GM04504 (cell line): ENCODE measurements at regions not wholly inside any gene's neighbourhood (a gene's known extent, or its start where the extent isn't known, plus 50 kb on each side); places are given as distances from the start of the nearest gene placed in this dataset.

Source experiments
- DNase-seq: peaks from one replicate; pipeline ENCODE4 v3.0.0-alpha.2; 2012; ENCODE audit warnings: low read depth

- no peak for DNase-seq
Observed at GRCh38 chr5:159855476-159856191, 60.6 kb upstream of the ADRA1B start.

GRCh38 chr5:159858871-159859270 lies 57.4 kb upstream of the ADRA1B start:
- DNase-seq, result no peak

DNA sequence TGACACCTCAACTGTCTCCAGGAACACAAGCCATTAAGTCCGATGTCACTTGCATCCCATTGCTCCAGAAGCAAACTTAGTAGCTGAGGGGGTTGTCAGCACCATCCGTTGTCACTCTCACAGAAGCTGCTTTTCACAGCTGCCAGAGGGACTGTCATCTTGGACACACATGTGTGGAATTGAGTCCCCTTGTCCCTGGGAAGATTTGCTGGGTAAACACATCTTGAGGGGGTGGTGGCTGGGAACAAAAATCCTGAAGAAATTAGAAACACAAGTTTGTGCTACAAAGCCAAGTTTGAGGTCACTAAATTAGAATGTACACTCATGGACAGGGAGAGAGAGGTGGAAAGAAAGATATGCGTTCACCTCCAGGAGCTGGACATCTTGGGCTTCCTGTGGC lies 55.2 kb upstream of the ADRA1B start:
- no peak for DNase-seq

GRCh38 chr5:159864885-159865691 lies 51.2 kb upstream of the ADRA1B start:
- peak; percentile 60 for DNase-seq

DNA sequence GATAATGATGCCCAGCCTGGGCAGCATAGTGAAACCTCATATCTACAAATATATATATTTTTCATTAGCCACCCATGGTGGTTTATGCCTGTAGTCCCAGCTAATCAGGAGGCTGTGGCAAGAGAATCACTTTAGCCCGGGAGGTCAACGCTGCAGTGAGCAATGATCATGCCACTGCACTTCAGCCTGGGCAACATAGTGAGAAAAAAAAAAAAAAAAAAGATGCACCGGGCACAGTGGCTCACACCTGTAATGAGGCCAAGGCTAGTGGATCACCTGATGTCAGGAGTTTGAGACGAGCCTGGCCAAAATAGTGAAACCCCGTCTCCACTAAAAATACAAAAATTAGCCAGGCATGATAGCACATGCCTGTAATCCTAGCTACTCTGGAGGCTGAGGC lies 50.2 kb upstream of the ADRA1B start:
- no peak for DNase-seq
